Uterus (tissue), 2 donors: ENCODE measurements at regions not wholly inside any gene's neighbourhood (a gene's known extent, or its start where the extent isn't known, plus 50 kb on each side); places are given as distances from the start of the nearest gene placed in this dataset.

Source experiments
- POLR2A ChIP-seq, 2 donors: fragments of 450-650 bp; IDR thresholded peaks; one replicate each; pipeline ENCODE4 v1.6.1; 2016; ENCODE audit warnings: antibody characterized with exemption in 2 of 2, mild to moderate bottlenecking in 1 of 2, moderate library complexity in 1 of 2
- TF ChIP-seq, protein P1 (sequence below), 4 experiments: fragments of 200-600 bp in 2 of 4; fragments of 450-650 bp in 2 of 4; sonication (generic) in 2 of 4; IDR thresholded peaks; one replicate each; pipeline ENCODE4 v1.5.1; 2016 to 2019; ENCODE audit warnings: antibody characterized with exemption in 4 of 4, mild to moderate bottlenecking in 2 of 4, moderate library complexity in 1 of 4

DNA sequence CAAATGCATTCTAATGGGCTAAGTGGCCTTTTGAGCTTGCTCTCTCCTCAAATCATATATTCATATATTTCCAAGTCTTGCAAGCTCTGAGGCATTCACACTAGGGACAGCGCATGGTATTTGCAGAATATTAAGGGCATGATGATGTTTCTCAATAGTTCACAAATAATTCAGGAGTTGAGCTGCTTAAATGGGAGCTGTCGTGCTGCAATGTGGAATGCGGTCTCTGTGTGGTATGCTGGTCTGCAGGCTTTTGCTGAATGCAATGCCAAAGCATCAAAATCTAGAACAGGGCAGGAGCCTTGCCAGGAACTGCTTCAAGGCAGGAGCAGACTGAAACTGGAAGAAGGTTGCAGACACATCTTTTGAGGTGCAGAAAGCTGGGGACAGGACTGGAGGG lies 1060.0 kb downstream of the TBC1D22A start:
- TF ChIP-seq POLR2A (IDR thresholded peaks at IDR 0.05), result no peak
- TF ChIP-seq, protein P1, sequence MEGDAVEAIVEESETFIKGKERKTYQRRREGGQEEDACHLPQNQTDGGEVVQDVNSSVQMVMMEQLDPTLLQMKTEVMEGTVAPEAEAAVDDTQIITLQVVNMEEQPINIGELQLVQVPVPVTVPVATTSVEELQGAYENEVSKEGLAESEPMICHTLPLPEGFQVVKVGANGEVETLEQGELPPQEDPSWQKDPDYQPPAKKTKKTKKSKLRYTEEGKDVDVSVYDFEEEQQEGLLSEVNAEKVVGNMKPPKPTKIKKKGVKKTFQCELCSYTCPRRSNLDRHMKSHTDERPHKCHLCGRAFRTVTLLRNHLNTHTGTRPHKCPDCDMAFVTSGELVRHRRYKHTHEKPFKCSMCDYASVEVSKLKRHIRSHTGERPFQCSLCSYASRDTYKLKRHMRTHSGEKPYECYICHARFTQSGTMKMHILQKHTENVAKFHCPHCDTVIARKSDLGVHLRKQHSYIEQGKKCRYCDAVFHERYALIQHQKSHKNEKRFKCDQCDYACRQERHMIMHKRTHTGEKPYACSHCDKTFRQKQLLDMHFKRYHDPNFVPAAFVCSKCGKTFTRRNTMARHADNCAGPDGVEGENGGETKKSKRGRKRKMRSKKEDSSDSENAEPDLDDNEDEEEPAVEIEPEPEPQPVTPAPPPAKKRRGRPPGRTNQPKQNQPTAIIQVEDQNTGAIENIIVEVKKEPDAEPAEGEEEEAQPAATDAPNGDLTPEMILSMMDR (IDR thresholded peaks at IDR 0.05), result no peak
